A549 (cell line): ENCODE measurements at regions not wholly inside any gene's neighbourhood (a gene's known extent, or its start where the extent isn't known, plus 50 kb on each side); places are given as distances from the start of the nearest gene placed in this dataset.

Experiments used
- EHMT2 ChIP-seq: fragments of 200-600 bp; sonication (generic); IDR thresholded peaks from 2 replicates; pipeline ENCODE4 v1.6.1; 2016; ENCODE audit warnings: antibody characterized with exemption, low read depth, mild to moderate bottlenecking, moderate library complexity
- HDAC2 ChIP-seq: fragments of 200-600 bp; sonication (generic); IDR thresholded peaks from 2 replicates; pipeline ENCODE4 v1.6.1; 2016
- JUN ChIP-seq, 2 experiments: fragments of >200 bp; sonication (Bioruptor Twin); formaldehyde crosslinking; IDR thresholded peaks; 2 replicates in 1 of 2; 3 replicates in 1 of 2; pipeline ENCODE4 v1.6.1; 2016 to 2017
- KDM5A ChIP-seq: fragments of 200-600 bp; sonication (generic); IDR thresholded peaks from 2 replicates; pipeline ENCODE4 v1.6.1; 2016; ENCODE audit warnings: antibody characterized with exemption, mild to moderate bottlenecking
- POLR2A ChIP-seq: IDR thresholded peaks from 2 replicates; pipeline ENCODE4 v1.6.1; 2012; ENCODE audit warnings: mild to moderate bottlenecking, low read length
- TF ChIP-seq, protein P1 (sequence below): IDR thresholded peaks from 2 replicates; pipeline ENCODE4 v1.6.1; 2012; ENCODE audit warnings: low read depth, borderline replicate concordance
- TF ChIP-seq, protein P2 (sequence below): fragments of >200 bp; sonication (Bioruptor Twin); formaldehyde crosslinking; IDR thresholded peaks from 3 replicates; pipeline ENCODE4 v1.5.1; 2016
- TF ChIP-seq, protein P3 (sequence below): IDR thresholded peaks from 2 replicates; pipeline ENCODE4 v1.6.1; 2012
- TF ChIP-seq, protein P4 (sequence below): fragments of 200-600 bp; sonication (generic); IDR thresholded peaks from 2 replicates; pipeline ENCODE4 v1.6.1; 2016; ENCODE audit warnings: antibody characterized with exemption, mild to moderate bottlenecking, moderate library complexity
- TF ChIP-seq, protein P5 (sequence below): fragments of >200 bp; sonication (Bioruptor Twin); formaldehyde crosslinking; IDR thresholded peaks from 3 replicates; pipeline ENCODE4 v1.6.1; 2016
- TF ChIP-seq, protein P6 (sequence below): fragments of 250-450 bp; sonication (Bioruptor Pico); IDR thresholded peaks from 2 replicates; pipeline ENCODE4 v1.5.0; 2021; ENCODE audit warnings: mild to moderate bottlenecking, moderate library complexity, borderline replicate concordance

DNA sequence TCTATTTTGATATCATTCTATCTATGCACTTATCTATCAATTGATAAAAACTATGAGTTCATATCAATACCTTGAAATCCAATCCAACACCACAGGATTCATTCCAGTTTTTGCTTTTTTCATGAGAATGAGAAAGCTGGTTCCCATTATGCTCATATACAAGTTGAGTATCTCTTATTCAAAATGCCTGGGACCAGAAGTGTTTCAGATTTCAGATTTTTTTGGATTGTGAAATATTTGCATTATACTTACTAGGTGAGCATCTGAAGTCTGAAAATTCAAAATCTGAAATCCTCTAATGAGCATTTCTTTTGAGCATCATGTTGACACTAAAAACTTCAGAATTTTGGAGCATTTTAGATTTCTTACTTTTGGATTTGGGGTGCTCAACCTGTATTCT lies 67.8 kb upstream of the DCBLD2 start:
- TF ChIP-seq, protein P1, sequence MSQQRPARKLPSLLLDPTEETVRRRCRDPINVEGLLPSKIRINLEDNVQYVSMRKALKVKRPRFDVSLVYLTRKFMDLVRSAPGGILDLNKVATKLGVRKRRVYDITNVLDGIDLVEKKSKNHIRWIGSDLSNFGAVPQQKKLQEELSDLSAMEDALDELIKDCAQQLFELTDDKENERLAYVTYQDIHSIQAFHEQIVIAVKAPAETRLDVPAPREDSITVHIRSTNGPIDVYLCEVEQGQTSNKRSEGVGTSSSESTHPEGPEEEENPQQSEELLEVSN = no peak
- TF ChIP-seq EHMT2 (no peak), POLR2A (no peak), JUN (IDR thresholded peaks at IDR 0.05) (no peak), KDM5A (no peak), HDAC2 (no peak)
- TF ChIP-seq, protein P2, sequence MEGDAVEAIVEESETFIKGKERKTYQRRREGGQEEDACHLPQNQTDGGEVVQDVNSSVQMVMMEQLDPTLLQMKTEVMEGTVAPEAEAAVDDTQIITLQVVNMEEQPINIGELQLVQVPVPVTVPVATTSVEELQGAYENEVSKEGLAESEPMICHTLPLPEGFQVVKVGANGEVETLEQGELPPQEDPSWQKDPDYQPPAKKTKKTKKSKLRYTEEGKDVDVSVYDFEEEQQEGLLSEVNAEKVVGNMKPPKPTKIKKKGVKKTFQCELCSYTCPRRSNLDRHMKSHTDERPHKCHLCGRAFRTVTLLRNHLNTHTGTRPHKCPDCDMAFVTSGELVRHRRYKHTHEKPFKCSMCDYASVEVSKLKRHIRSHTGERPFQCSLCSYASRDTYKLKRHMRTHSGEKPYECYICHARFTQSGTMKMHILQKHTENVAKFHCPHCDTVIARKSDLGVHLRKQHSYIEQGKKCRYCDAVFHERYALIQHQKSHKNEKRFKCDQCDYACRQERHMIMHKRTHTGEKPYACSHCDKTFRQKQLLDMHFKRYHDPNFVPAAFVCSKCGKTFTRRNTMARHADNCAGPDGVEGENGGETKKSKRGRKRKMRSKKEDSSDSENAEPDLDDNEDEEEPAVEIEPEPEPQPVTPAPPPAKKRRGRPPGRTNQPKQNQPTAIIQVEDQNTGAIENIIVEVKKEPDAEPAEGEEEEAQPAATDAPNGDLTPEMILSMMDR = no peak
- TF ChIP-seq, protein P3, sequence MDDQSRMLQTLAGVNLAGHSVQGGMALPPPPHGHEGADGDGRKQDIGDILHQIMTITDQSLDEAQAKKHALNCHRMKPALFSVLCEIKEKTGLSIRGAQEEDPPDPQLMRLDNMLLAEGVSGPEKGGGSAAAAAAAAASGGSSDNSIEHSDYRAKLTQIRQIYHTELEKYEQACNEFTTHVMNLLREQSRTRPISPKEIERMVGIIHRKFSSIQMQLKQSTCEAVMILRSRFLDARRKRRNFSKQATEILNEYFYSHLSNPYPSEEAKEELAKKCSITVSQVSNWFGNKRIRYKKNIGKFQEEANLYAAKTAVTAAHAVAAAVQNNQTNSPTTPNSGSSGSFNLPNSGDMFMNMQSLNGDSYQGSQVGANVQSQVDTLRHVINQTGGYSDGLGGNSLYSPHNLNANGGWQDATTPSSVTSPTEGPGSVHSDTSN = no peak
- TF ChIP-seq, protein P4, sequence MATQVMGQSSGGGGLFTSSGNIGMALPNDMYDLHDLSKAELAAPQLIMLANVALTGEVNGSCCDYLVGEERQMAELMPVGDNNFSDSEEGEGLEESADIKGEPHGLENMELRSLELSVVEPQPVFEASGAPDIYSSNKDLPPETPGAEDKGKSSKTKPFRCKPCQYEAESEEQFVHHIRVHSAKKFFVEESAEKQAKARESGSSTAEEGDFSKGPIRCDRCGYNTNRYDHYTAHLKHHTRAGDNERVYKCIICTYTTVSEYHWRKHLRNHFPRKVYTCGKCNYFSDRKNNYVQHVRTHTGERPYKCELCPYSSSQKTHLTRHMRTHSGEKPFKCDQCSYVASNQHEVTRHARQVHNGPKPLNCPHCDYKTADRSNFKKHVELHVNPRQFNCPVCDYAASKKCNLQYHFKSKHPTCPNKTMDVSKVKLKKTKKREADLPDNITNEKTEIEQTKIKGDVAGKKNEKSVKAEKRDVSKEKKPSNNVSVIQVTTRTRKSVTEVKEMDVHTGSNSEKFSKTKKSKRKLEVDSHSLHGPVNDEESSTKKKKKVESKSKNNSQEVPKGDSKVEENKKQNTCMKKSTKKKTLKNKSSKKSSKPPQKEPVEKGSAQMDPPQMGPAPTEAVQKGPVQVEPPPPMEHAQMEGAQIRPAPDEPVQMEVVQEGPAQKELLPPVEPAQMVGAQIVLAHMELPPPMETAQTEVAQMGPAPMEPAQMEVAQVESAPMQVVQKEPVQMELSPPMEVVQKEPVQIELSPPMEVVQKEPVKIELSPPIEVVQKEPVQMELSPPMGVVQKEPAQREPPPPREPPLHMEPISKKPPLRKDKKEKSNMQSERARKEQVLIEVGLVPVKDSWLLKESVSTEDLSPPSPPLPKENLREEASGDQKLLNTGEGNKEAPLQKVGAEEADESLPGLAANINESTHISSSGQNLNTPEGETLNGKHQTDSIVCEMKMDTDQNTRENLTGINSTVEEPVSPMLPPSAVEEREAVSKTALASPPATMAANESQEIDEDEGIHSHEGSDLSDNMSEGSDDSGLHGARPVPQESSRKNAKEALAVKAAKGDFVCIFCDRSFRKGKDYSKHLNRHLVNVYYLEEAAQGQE = no peak
- TF ChIP-seq, protein P5, sequence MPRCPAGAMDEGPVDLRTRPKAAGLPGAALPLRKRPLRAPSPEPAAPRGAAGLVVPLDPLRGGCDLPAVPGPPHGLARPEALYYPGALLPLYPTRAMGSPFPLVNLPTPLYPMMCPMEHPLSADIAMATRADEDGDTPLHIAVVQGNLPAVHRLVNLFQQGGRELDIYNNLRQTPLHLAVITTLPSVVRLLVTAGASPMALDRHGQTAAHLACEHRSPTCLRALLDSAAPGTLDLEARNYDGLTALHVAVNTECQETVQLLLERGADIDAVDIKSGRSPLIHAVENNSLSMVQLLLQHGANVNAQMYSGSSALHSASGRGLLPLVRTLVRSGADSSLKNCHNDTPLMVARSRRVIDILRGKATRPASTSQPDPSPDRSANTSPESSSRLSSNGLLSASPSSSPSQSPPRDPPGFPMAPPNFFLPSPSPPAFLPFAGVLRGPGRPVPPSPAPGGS = no peak
- TF ChIP-seq, protein P6, sequence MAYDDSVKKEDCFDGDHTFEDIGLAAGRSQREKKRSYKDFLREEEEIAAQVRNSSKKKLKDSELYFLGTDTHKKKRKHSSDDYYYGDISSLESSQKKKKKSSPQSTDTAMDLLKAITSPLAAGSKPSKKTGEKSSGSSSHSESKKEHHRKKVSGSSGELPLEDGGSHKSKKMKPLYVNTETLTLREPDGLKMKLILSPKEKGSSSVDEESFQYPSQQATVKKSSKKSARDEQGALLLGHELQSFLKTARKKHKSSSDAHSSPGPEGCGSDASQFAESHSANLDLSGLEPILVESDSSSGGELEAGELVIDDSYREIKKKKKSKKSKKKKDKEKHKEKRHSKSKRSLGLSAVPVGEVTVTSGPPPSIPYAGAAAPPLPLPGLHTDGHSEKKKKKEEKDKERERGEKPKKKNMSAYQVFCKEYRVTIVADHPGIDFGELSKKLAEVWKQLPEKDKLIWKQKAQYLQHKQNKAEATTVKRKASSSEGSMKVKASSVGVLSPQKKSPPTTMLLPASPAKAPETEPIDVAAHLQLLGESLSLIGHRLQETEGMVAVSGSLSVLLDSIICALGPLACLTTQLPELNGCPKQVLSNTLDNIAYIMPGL (CRISPR knock-in tag) = no peak
